ENCODE measurements at regions not wholly inside any gene's neighbourhood (a gene's known extent, or its start where the extent isn't known, plus 50 kb on each side); places are given as distances from the start of the nearest gene placed in this dataset.

GRCh38 chr18:35904389-35905037, 68.0 kb upstream of the RMP24 start:
- TF ChIP-seq RARB (CRISPR knock-in tag; IDR thresholded peaks at IDR 0.05) (no peak), ARNTL (CRISPR knock-in tag; IDR thresholded peaks at IDR 0.05; ENCODE audit: borderline replicate concordance, low read depth) (no peak), PPARA (CRISPR knock-in tag; IDR thresholded peaks at IDR 0.05; ENCODE audit: borderline replicate concordance) (no peak), BACH2 (CRISPR knock-in tag; IDR thresholded peaks at IDR 0.05; ENCODE audit: borderline replicate concordance) (no peak), PATZ1 (CRISPR knock-in tag; IDR thresholded peaks at IDR 0.05; ENCODE audit: borderline replicate concordance) (no peak), POU6F1 (CRISPR knock-in tag; IDR thresholded peaks at IDR 0.05; ENCODE audit: borderline replicate concordance, low read depth) (no peak), ZNF70 (CRISPR knock-in tag; IDR thresholded peaks at IDR 0.05) (no peak), ESRRG (CRISPR knock-in tag; IDR thresholded peaks at IDR 0.05) (no peak), ZFP3 (CRISPR knock-in tag; IDR thresholded peaks at IDR 0.05) (no peak), ZC3H10 (CRISPR knock-in tag; IDR thresholded peaks at IDR 0.05) (no peak), CSDC2 (CRISPR knock-in tag; IDR thresholded peaks at IDR 0.05) (no peak)

Measured in SK-N-SH treated with all-trans-retinoic acid at 6 μM for 48 hours (cell line).